T-cell (primary cell): ENCODE measurements at regions not wholly inside any gene's neighbourhood (a gene's known extent, or its start where the extent isn't known, plus 50 kb on each side); places are given as distances from the start of the nearest gene placed in this dataset.
"Not testable (repeated sequence)": the region's sequence is repeated elsewhere in the genome, so short reads cannot be mapped to it uniquely, and the experiment has no call there.

Experiments
- ATAC-seq, 4 experiments: fragments of 200-7000 bp in 3 of 4; fragments of 150-1000 bp in 1 of 4; cut with Tn5 transposase; replicated peaks in 1 of 4; 1 replicate in 3 of 4; 2 replicates in 1 of 4; pipeline ENCODE4 v1.10.0; 2021; ENCODE audit warnings: moderate library complexity in 3 of 4, mild to moderate bottlenecking in 2 of 4, moderate number of reproducible peaks in 1 of 4
- CTCF ChIA-PET, 2 donors: fragments of 300-600 bp; sonication (Branson Sonifier 250); formaldehyde crosslinking; loops; one replicate each; lab custom pipeline; 2022; ENCODE audit warnings: antibody characterized with exemption in 2 of 2; lab: Charles Lee
- POLR2A ChIA-PET, 2 donors: fragments of 300-600 bp; sonication (Branson Sonifier 250); formaldehyde crosslinking; loops; one replicate each; lab custom pipeline; 2022; ENCODE audit warnings: antibody characterized with exemption in 2 of 2; lab: Charles Lee
- DNase-seq, 35 experiments: peaks; one replicate each; pipeline versions ENCODE4 v3.0.0 to v3.0.0-alpha.2; 2013 to 2023
- H3K27ac ChIP-seq: one replicate; pipeline ENCODE4 v1.5.1; 2013; ENCODE audit warnings: low read length
- H3K27me3 ChIP-seq, 2 experiments: replicated peaks in 1 of 2; 1 replicate in 1 of 2; 2 replicates in 1 of 2; pipeline versions ENCODE4 v1.6.1 to v1.7.0; 2013; ENCODE audit warnings: low read length in 1 of 2, mixed read lengths in 1 of 2; ENCODE audit not compliant: control insufficient read depth in 2 of 2, insufficient read depth in 2 of 2; ENCODE audit errors: extremely low read depth in 1 of 2
- H3K36me3 ChIP-seq, 2 donors: 1 replicate in 1 of 2; 2 replicates in 1 of 2; pipeline versions ENCODE4 v1.6.1 to v1.7.0; 2013; ENCODE audit warnings: low read length in 1 of 2; ENCODE audit not compliant: control insufficient read depth in 2 of 2, insufficient read depth in 1 of 2; ENCODE audit errors: extremely low read depth in 1 of 2
- H3K4me1 ChIP-seq, 2 experiments: 1 replicate in 1 of 2; 2 replicates in 1 of 2; pipeline versions ENCODE4 v1.6.1 to v1.7.0; 2013; ENCODE audit warnings: low read length in 2 of 2, mixed read lengths in 1 of 2; ENCODE audit not compliant: insufficient read depth in 2 of 2, control insufficient read depth in 1 of 2; ENCODE audit errors: extremely low read depth in 1 of 2
- H3K4me3 ChIP-seq, 2 donors: 1 replicate in 1 of 2; 2 replicates in 1 of 2; pipeline versions ENCODE4 v1.5.1 to v1.7.0; 2013; ENCODE audit warnings: mild to moderate bottlenecking in 2 of 2, low read length in 1 of 2, moderate library complexity in 1 of 2; ENCODE audit not compliant: control insufficient read depth in 1 of 2; ENCODE audit errors: extremely low read depth in 1 of 2
- H3K9me3 ChIP-seq: 2 replicates; pipeline ENCODE4 v1.7.0; 2013
- H3K27ac Mint-ChIP-seq, 2 donors: one replicate each; pipeline ENCODE4 v1.8.0; 2020 to 2021; ENCODE audit warnings: mild to moderate bottlenecking in 2 of 2, mixed read lengths in 2 of 2
- H3K27me3 Mint-ChIP-seq, 2 donors: one replicate each; pipeline ENCODE4 v1.8.0; 2021 to 2022; ENCODE audit warnings: mixed read lengths in 2 of 2
- H3K36me3 Mint-ChIP-seq: one replicate; pipeline ENCODE4 v1.8.0; 2021; ENCODE audit warnings: mixed read lengths
- H3K4me1 Mint-ChIP-seq, 3 donors: one replicate each; pipeline ENCODE4 v1.8.0; 2020 to 2022; ENCODE audit warnings: mixed read lengths in 3 of 3, mild to moderate bottlenecking in 1 of 3
- H3K4me3 Mint-ChIP-seq, 3 donors: one replicate each; pipeline ENCODE4 v1.8.0; 2020 to 2022; ENCODE audit warnings: mild to moderate bottlenecking in 3 of 3, mixed read lengths in 3 of 3, moderate library complexity in 3 of 3
- H3K9me3 Mint-ChIP-seq, 3 donors: one replicate each; pipeline ENCODE4 v1.8.0; 2020 to 2022; ENCODE audit warnings: mixed read lengths in 3 of 3
- WGBS: methylation state at CpG from one replicate; pipeline ENCODE4 v1.1.5; 2013; ENCODE audit warnings: missing lambda C conversion rate; ENCODE audit not compliant: insufficient coverage; 5-methylcytosine and 5-hydroxymethylcytosine counted together

DNA sequence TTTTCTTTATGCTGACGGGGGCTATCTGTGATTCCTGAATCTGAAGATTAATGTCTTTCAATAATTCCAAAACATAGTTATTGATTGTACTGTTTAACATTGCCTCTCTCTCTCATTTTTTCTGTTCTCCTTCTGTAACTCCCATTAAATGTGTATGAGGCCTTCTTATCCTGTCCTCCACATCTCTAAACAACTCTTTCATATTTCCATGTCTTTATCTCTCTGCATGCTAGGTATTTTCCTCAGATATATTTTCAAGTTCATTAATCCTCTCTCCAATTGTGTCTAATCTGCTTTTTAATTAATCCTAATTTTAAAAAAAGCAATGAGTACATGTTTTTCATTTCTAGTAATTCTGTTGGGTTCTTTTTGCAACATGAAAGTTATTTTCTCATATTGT lies 173.2 kb downstream of the TLE3 start:
- no peak overlapping the region for H3K27ac Mint-ChIP-seq
- ATAC-seq (no peak), DNase-seq (no peak)
- no CpG with 5 or more reads among the region's 1 CpG for WGBS
- no peaks in the 10 kb centered on the region for H3K4me1 Mint-ChIP-seq
- no peaks in the 10 kb centered on the region for H3K36me3 ChIP-seq
- no peak overlapping the region for H3K27ac ChIP-seq
- H3K4me1 ChIP-seq, result no peaks in the 10 kb centered on the region
- peaks cover 0 to 6% of the 10 kb centered on the region in 2 donors for H3K27me3 Mint-ChIP-seq
- peaks cover 8 to 22% (median 8%) of the 10 kb centered on the region in 3 donors for H3K9me3 Mint-ChIP-seq
- no peak overlapping the region for H3K4me3 Mint-ChIP-seq
- CTCF ChIA-PET, result no interaction called here
- no peak overlapping the region for H3K4me3 ChIP-seq
- peaks cover 0 to 4% of the 10 kb centered on the region in 2 experiments for H3K27me3 ChIP-seq
- no peaks in the 10 kb centered on the region for H3K36me3 Mint-ChIP-seq
- H3K9me3 ChIP-seq, result no peaks in the 10 kb centered on the region
- POLR2A ChIA-PET, result no interaction called here

DNA sequence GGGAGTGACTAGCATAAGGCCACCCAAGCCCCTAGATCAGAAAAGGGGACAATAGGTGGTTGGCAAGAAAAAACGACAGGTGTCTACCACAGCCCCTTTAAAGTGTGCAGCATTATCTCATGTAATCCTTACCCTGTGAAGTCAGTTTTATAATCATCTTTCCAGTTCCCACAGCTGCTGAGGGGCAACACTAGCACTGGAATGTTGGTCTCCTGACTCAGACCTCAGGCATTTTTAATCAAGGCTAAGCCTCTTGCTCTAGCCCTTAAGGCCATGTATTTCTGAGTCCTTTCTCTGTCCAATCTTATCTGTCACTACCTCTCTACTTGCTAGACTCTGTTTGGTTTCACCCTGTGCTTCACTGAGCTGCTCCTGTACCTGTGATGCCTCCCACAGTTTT lies 171.7 kb downstream of the TLE3 start:
- H3K27me3 ChIP-seq, result peaks cover 0 to 4% of the 10 kb centered on the region in 2 experiments
- POLR2A ChIA-PET, result no interaction called here
- no peaks in the 10 kb centered on the region for H3K4me1 ChIP-seq
- Mint-ChIP-seq H3K27ac (no peak overlapping the region), H3K36me3 (no peaks in the 10 kb centered on the region), H3K9me3 (peaks cover 8 to 22% (median 11%) of the 10 kb centered on the region in 3 donors), H3K27me3 (peaks cover 0 to 6% of the 10 kb centered on the region in 2 donors), H3K4me1 (no peaks in the 10 kb centered on the region), H3K4me3 (no peak overlapping the region)
- no peaks in the 10 kb centered on the region for H3K36me3 ChIP-seq
- no peaks in the 10 kb centered on the region for H3K9me3 ChIP-seq
- no peak overlapping the region for H3K27ac ChIP-seq
- ATAC-seq (no peak), DNase-seq (no peak)
- H3K4me3 ChIP-seq, result no peak overlapping the region
- CTCF ChIA-PET, result no interaction called here
- 100% methylated on average over 1 of the region's 1 CpG for WGBS

DNA sequence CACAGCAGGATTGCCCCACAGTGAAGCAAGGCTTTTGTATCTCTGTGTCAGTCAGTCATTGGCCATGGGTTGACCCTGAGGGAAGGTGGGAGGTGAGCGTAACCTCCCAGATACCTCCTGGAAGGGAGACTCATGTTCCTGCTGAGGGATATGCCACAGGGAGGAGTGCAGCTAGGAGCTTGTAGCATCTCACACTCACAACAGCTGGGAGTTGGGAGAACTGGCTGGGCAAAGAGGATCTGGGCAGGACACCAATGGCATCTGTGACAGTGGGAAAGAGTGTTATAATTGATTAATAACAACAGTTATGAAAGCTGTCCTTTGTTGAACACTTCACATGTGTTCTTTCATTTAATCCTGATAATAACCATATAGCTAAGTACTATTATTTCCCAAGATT lies 171.0 kb downstream of the TLE3 start:
- Histone ChIP-seq H3K9me3 (no peaks in the 10 kb centered on the region), H3K27ac (no peak overlapping the region), H3K36me3 (no peaks in the 10 kb centered on the region), H3K4me3 (no peak overlapping the region), H3K27me3 (peaks cover 0 to 4% of the 10 kb centered on the region in 2 experiments), H3K4me1 (no peaks in the 10 kb centered on the region)
- Mint-ChIP-seq H3K27me3 (peaks cover 0 to 6% of the 10 kb centered on the region in 2 donors), H3K36me3 (no peaks in the 10 kb centered on the region), H3K9me3 (peaks cover 8 to 22% (median 11%) of the 10 kb centered on the region in 3 donors), H3K27ac (no peak overlapping the region), H3K4me3 (no peak overlapping the region), H3K4me1 (no peaks in the 10 kb centered on the region)
- DNase-seq (no peak), ATAC-seq (no peak)
- ChIA-PET CTCF (no interaction called here), POLR2A (no interaction called here)
- WGBS, result 67% methylated on average over 1 of the region's 1 CpG

DNA sequence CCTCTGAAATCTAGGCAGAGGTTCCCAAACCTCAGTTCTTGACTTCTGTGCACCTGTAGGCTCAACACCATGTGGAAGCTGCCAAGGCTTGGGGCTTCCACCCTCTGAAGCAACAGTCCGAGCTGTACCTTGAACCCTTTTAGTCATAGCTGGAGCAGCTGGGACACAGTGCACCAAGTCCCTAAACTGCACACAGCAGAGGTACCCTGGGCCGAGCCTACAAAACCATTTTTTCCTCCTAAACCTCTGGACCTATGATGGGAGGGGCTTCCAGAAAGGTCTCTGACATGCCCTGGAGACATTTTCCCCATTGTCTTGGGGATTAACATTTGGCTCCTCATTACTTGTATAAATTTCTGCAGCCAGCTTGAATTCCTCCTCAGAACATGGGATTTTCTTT lies 168.8 kb downstream of the TLE3 start:
- H3K36me3 ChIP-seq, H3K36me3 Mint-ChIP-seq, H3K4me1 Mint-ChIP-seq, CTCF ChIA-PET, POLR2A ChIA-PET, H3K27me3 ChIP-seq, ATAC-seq, H3K4me3 Mint-ChIP-seq, H3K4me3 ChIP-seq, H3K27ac Mint-ChIP-seq, H3K9me3 ChIP-seq, H3K27ac ChIP-seq, DNase-seq, H3K4me1 ChIP-seq: not testable (repeated sequence)
- no CpG with 5 or more reads among the region's 2 CpGs for WGBS
- Mint-ChIP-seq H3K27me3 (peaks cover 3 to 12% of the 10 kb centered on the region in 2 donors), H3K9me3 (peaks cover 8 to 19% (median 11%) of the 10 kb centered on the region in 3 donors)

DNA sequence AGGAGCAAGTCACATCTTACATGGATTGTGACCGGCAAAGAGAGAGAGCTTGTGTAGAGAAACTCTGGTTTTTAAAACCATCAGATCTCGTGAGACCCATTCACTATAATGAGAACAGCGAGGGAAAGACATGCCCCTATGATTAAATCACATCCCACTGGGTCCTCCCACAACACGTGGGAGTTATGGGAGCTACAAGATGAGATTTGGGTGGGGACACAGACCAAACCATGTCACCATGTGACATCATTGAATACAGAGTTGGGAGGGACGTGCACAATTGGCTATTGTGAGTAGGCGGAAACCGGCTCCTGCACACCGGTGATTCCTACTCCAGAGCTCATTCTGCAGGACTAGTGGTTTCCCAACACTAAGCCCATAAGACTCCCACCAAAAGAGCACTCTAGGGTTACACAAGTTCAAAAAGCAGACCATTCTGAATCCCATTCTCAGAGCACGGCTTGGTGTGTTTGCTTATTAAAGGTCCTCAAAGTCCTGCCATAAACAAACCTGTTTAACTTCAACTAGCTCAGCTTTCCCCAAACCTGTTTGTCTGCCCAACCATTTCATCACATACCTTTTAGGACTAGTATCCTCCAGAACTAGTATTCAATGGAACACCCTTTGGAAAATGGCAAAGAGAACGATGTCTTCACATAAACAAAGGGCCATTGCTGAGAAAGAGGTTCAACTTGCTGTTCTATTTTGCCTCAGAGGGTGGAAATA lies 167.6 kb downstream of the TLE3 start:
- no peak overlapping the region for H3K27ac Mint-ChIP-seq

DNA sequence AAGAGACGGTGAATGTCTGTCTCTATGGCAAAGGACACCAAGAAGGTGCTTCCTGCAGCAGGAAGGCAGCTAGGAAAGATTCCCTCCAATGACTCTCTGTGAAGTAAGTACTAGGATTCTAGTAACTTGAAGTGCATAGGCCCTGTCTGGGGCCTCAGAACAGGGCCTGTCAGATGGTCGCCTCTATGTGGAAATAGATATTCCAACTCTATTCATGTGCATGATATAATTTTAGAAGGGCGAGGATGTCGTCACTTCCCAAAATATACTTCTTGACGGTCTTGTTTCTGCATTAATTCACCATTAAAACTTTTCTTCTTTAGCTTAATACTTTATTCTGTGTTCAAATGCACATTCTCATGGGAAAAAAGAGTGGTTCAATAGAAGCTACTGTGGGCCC lies 167.0 kb downstream of the TLE3 start:
- CTCF ChIA-PET, result no interaction called here
- WGBS, result no CpG with 5 or more reads among the region's 5 CpGs

More for the DNA sequence above, 167.6 kb downstream of the TLE3 start:
- peaks cover 3 to 12% of the 10 kb centered on the region in 2 donors for H3K27me3 Mint-ChIP-seq
- no peaks in the 10 kb centered on the region for H3K4me1 ChIP-seq
- no peaks in the 10 kb centered on the region for H3K4me1 Mint-ChIP-seq
- H3K36me3 Mint-ChIP-seq, result no peaks in the 10 kb centered on the region
- CTCF ChIA-PET, result no interaction called here
- no peak overlapping the region for H3K4me3 ChIP-seq
- H3K27ac ChIP-seq, result no peak overlapping the region
- no peaks in the 10 kb centered on the region for H3K9me3 ChIP-seq
- peaks cover 0 to 11% (median 3%) of the 10 kb centered on the region in 3 donors for H3K9me3 Mint-ChIP-seq
- no peaks in the 10 kb centered on the region for H3K36me3 ChIP-seq
- ATAC-seq (no peak), DNase-seq (no peak)
- POLR2A ChIA-PET, result no interaction called here
- H3K4me3 Mint-ChIP-seq, result no peak overlapping the region
- H3K27me3 ChIP-seq, result peaks cover 0 to 4% of the 10 kb centered on the region in 2 experiments
- WGBS, result 100% methylated on average over 4 of the region's 10 CpGs

More for the DNA sequence above, 167.0 kb downstream of the TLE3 start:
- no peaks in the 10 kb centered on the region for H3K36me3 Mint-ChIP-seq
- H3K4me3 Mint-ChIP-seq, result no peak overlapping the region
- no peak for ATAC-seq
- Histone ChIP-seq H3K4me3 (no peak overlapping the region), H3K9me3 (no peaks in the 10 kb centered on the region), H3K27me3 (peaks cover 0 to 4% of the 10 kb centered on the region in 2 experiments), H3K27ac (no peak overlapping the region), H3K36me3 (no peaks in the 10 kb centered on the region), H3K4me1 (no peaks in the 10 kb centered on the region)
- POLR2A ChIA-PET, result no interaction called here
- DNase-seq, result no peak
- H3K4me1 Mint-ChIP-seq, result no peaks in the 10 kb centered on the region
- H3K9me3 Mint-ChIP-seq, result peaks cover 3 to 13% (median 6%) of the 10 kb centered on the region in 3 donors
- H3K27me3 Mint-ChIP-seq, result peaks cover 3 to 12% of the 10 kb centered on the region in 2 donors
- H3K27ac Mint-ChIP-seq, result no peak overlapping the region
